DND-41 (cell line): ENCODE measurements at regions not wholly inside any gene's neighbourhood (a gene's known extent, or its start where the extent isn't known, plus 50 kb on each side); places are given as distances from the start of the nearest gene placed in this dataset.

Experiments
- ATAC-seq: fragments of 200-7000 bp; cut with Tn5 transposase; 3 replicates; pipeline ENCODE4 v1.9.1; 2021; ENCODE audit warnings: low read depth; ENCODE audit not compliant: insufficient read depth
- DNase-seq: peaks from one replicate; pipeline ENCODE4 v3.0.0-alpha.2; 2020
- H2AFZ ChIP-seq: 2 replicates; pipeline ENCODE4 v1.6.0; 2012; ENCODE audit warnings: low read depth, low read length
- H3K27ac ChIP-seq: 2 replicates; pipeline ENCODE4 v1.5.1; 2012; ENCODE audit warnings: low read length, inconsistent platforms
- H3K27me3 ChIP-seq: fragments of 200-600 bp; sonication (generic); 2 replicates; pipeline ENCODE4 v1.6.0; 2012; ENCODE audit warnings: low read length, mild to moderate bottlenecking, inconsistent platforms; ENCODE audit not compliant: insufficient read depth, poor library complexity
- H3K36me3 ChIP-seq: 2 replicates; pipeline ENCODE4 v1.5.1; 2012; ENCODE audit warnings: low read length, inconsistent platforms; ENCODE audit not compliant: insufficient read depth
- H3K4me1 ChIP-seq: 2 replicates; pipeline ENCODE4 v1.5.1; 2012; ENCODE audit warnings: mild to moderate bottlenecking, low read length; ENCODE audit not compliant: insufficient read depth
- H3K4me2 ChIP-seq: 2 replicates; pipeline ENCODE4 v1.6.0; 2012; ENCODE audit warnings: mild to moderate bottlenecking, moderate library complexity, low read length, inconsistent platforms; ENCODE audit not compliant: insufficient read depth
- H3K4me3 ChIP-seq, 2 experiments: fragments of 200-600 bp in 1 of 2; shearing (Covaris generic) in 1 of 2; 2 replicates each; pipeline ENCODE4 v1.5.1; 2012 to 2016; ENCODE audit warnings: inconsistent platforms in 2 of 2, low read length in 2 of 2, mild to moderate bottlenecking in 2 of 2, low read depth in 1 of 2, moderate library complexity in 1 of 2
- H3K79me2 ChIP-seq: 2 replicates; pipeline ENCODE4 v1.6.0; 2012; ENCODE audit warnings: low read length, inconsistent platforms; ENCODE audit not compliant: insufficient read depth
- H3K9ac ChIP-seq: 2 replicates; pipeline ENCODE4 v1.6.0; 2012; ENCODE audit warnings: low read depth, mild to moderate bottlenecking, inconsistent platforms, low read length, moderate library complexity
- H3K9me3 ChIP-seq: 2 replicates; pipeline ENCODE4 v1.5.1; 2012; ENCODE audit warnings: low read length, moderate library complexity, mild to moderate bottlenecking, inconsistent platforms; ENCODE audit not compliant: insufficient read depth, severe bottlenecking
- H4K20me1 ChIP-seq: 2 replicates; pipeline ENCODE4 v1.6.0; 2012; ENCODE audit warnings: low read length; ENCODE audit not compliant: insufficient read depth
- CTCF ChIP-seq: IDR thresholded peaks from 2 replicates; pipeline ENCODE4 v1.5.1; 2012; ENCODE audit warnings: borderline replicate concordance, low read length, moderate library complexity, mild to moderate bottlenecking; ENCODE audit not compliant: poor library complexity, severe bottlenecking; ENCODE audit errors: extremely low read depth
- EZH2 ChIP-seq: IDR thresholded peaks from 3 replicates; pipeline ENCODE4 v1.6.1; 2012; ENCODE audit warnings: borderline replicate concordance, low read depth, mild to moderate bottlenecking, moderate library complexity, low read length, inconsistent platforms; ENCODE audit not compliant: severe bottlenecking

GRCh38 chr18:40751186-40751585 lies 1203.8 kb upstream of the PIK3C3 start:
- Histone ChIP-seq H3K4me3 (no peak overlapping the region), H3K4me1 (no peaks in the 10 kb centered on the region), H3K27ac (no peak overlapping the region), H3K79me2 (no peaks in the 10 kb centered on the region), H3K9ac (no peak overlapping the region), H3K36me3 (no peaks in the 10 kb centered on the region), H3K4me2 (no peak overlapping the region), H2AFZ (no peak overlapping the region), H3K27me3 (no peaks in the 10 kb centered on the region), H4K20me1 (no peaks in the 10 kb centered on the region), H3K9me3 (peaks cover 2% of the 10 kb centered on the region)
- DNase-seq: no peak
- ATAC-seq: no peak
- TF ChIP-seq CTCF (no peak), EZH2 (no peak)

GRCh38 chr18:40739029-40739428 lies 1216.0 kb upstream of the PIK3C3 start:
- H3K4me2 ChIP-seq: no peak overlapping the region
- H2AFZ ChIP-seq: no peak overlapping the region
- no peak overlapping the region for H3K4me3 ChIP-seq
- no peaks in the 10 kb centered on the region for H4K20me1 ChIP-seq
- no peaks in the 10 kb centered on the region for H3K9me3 ChIP-seq
- H3K4me1 ChIP-seq: no peaks in the 10 kb centered on the region
- no peak overlapping the region for H3K27ac ChIP-seq
- TF ChIP-seq CTCF: no peak
- TF ChIP-seq EZH2: no peak
- DNase-seq (no peak), ATAC-seq (no peak)
- no peaks in the 10 kb centered on the region for H3K36me3 ChIP-seq
- no peak overlapping the region for H3K9ac ChIP-seq
- H3K79me2 ChIP-seq: no peaks in the 10 kb centered on the region
- no peaks in the 10 kb centered on the region for H3K27me3 ChIP-seq

GRCh38 chr18:40738321-40738880 lies 1216.6 kb upstream of the PIK3C3 start:
- Histone ChIP-seq H3K27me3 (no peaks in the 10 kb centered on the region), H3K4me3 (no peak overlapping the region), H3K4me1 (no peaks in the 10 kb centered on the region), H3K36me3 (no peaks in the 10 kb centered on the region), H3K9ac (no peak overlapping the region), H3K79me2 (no peaks in the 10 kb centered on the region), H3K9me3 (no peaks in the 10 kb centered on the region), H4K20me1 (no peaks in the 10 kb centered on the region), H3K4me2 (no peak overlapping the region), H2AFZ (no peak overlapping the region), H3K27ac (no peak overlapping the region)
- DNase-seq: no peak
- TF ChIP-seq CTCF: no peak
- no peak for ATAC-seq

GRCh38 chr18:40708726-40709125 lies 1246.3 kb upstream of the PIK3C3 start:
- Histone ChIP-seq H3K27ac (no peak overlapping the region), H3K9me3 (no peaks in the 10 kb centered on the region), H3K4me2 (no peak overlapping the region), H3K36me3 (no peaks in the 10 kb centered on the region), H2AFZ (no peak overlapping the region), H3K4me1 (no peaks in the 10 kb centered on the region), H3K27me3 (no peaks in the 10 kb centered on the region), H4K20me1 (no peaks in the 10 kb centered on the region), H3K9ac (no peak overlapping the region), H3K79me2 (no peaks in the 10 kb centered on the region), H3K4me3 (no peak overlapping the region)
- ATAC-seq (no peak), DNase-seq (no peak)
- no peak for TF ChIP-seq CTCF
- TF ChIP-seq EZH2: no peak
